ELF-1 (cell line): ENCODE measurements at regions not wholly inside any gene's neighbourhood (a gene's known extent, or its start where the extent isn't known, plus 50 kb on each side); places are given as distances from the start of the nearest gene placed in this dataset.

Experiments
- DNase-seq: peaks from one replicate; pipeline ENCODE4 v3.0.0-alpha.2; 2016; ENCODE audit warnings: low read depth, low spot score

DNA sequence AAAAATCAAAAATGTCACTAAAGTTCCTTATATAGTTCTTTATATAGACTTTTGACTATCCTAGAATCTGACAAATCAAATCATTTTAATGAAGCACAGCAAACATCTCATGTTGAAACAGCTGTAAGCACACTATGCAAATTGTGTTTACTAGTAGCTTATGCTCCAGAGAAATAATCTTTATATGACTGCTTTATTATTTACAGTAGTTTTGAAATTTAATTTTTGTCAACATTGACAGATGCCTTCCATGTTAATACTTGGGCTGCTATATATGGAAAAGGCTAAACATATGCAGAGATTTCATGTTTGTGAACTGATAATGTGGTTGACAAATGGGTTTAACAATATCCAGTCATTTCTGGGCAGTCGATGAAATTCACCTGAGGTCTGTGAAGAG lies 616.8 kb downstream of the TAFA4 start:
- no peak for DNase-seq

- DNase-seq = peak; percentile 32
Observed at GRCh38 chr3:68306571-68306970, 625.8 kb downstream of the TAFA4 start.

- no peak for DNase-seq
Observed at GRCh38 chr3:68295457-68295856, 636.9 kb downstream of the TAFA4 start.

GRCh38 chr3:68290333-68290732 lies 635.9 kb upstream of the SUCLG2 start:
- DNase-seq = no peak

DNA sequence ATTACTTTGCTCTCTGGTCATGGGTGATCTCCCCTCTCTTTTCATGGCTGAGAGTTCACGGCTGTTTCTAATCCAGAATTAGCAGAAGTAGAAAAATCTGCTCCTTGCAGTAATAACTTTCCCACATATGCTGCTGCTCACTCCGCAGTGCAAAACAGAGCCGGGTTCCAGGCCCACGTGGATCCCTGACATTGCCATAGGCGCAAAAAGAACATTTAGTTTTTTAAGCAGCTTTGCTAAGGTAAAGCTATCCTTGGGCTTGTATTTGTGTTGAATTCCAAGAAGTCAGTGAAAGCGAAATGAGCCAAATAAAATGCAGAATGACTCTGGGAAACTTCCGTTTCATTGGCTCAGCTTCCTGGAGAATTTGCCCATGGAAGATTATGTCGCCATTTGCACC lies 633.7 kb upstream of the SUCLG2 start:
- DNase-seq = no peak

DNA sequence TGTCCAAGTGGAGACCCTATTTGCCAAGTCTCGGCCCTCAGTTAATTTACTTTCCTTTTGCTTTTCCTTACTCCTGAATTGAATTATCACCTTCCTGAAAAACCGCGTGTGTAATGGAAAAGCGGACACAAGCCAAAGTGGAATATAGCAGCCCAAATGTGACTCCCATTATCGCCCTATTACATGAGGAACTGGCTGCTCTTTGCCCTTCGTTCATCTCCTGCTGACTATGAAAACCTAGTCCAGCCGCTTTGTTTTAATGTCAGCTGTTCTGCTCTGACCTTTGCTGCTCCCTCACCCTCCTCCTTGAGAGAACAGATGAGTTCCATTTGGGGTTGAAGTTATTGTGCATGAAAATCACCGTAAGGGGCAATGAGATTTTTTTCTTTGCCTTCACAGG lies 632.7 kb upstream of the SUCLG2 start:
- DNase-seq = no peak

DNA sequence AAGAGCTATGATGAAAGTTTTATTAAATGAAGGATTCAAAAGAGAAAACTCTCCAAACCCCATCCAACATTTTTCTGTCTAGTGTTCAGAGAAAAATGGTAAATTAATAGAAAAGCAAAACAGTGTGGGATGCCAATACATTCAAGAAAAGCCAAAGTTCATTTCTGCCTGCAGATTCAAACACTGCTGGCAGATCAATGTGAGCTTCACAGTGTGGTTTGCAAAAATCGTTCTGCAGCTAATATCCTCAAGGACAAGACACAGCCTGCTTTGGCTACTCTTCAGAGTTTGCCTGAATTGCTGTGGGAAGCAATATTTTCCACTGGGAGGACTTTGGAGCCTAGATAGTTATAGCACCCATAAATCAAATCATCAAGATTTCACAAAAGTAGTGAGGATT lies 619.9 kb upstream of the SUCLG2 start:
- no peak for DNase-seq

DNA sequence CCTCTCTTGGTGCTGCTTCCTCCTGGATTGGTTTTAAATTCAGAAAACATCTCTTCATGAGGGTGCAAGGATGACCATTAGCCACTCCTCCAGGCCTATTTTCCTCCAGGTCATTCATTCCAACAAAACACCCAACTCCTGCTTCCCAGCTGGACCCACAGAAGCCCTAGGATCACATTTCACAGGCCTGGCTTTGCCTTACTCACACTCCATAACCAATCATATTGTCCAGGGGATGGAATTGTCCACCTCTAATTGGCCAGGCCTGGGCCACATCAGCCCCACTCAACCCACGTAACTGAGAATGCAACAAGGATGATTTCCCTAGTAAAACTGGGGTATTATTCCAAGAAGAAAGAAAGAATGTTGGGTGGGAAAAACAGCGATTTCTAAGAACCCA lies 616.7 kb upstream of the SUCLG2 start:
- peak; percentile 1 for DNase-seq

GRCh38 chr3:68256635-68257223 lies 602.3 kb upstream of the SUCLG2 start:
- DNase-seq = peak; percentile 6

DNA sequence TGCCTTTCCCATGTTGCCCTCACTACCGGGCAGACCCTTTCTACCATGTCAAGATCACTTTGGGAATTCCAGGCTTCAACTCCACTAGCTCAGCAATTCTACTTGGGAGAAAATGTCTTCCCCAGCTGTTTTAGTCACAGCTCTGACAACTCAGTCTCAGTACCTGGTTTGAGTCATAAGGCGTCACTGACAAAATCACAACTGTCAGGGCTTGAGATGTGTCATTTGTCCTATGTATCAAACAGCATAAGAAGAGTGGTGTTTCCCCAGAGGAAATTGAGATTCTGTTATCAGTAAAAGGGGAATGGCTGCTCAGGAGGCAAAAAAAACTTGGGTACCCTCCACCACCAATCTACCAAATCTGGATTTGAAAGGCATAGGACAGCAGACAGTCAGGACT lies 594.9 kb upstream of the SUCLG2 start:
- DNase-seq = no peak

GRCh38 chr3:68242606-68243005 lies 588.2 kb upstream of the SUCLG2 start:
- no peak for DNase-seq

DNA sequence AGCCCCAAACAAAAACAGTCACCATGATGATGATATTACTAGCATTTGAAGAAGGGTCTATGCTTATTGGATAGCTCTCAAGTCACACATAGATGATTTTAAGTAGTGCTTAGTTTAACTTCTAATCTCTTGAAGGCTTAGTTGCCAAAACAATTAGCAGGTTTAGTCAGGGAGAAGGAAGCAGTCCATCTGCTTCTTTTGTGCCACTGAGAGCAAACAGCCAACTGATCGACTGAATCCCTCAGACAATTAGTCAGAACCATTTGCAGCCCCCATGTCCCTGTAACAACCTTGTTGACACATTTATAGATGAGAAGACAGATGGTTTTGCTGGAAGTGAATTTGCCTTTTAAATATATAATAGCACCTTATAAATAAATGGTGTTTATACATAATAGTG lies 585.1 kb upstream of the SUCLG2 start:
- DNase-seq = no peak

DNA sequence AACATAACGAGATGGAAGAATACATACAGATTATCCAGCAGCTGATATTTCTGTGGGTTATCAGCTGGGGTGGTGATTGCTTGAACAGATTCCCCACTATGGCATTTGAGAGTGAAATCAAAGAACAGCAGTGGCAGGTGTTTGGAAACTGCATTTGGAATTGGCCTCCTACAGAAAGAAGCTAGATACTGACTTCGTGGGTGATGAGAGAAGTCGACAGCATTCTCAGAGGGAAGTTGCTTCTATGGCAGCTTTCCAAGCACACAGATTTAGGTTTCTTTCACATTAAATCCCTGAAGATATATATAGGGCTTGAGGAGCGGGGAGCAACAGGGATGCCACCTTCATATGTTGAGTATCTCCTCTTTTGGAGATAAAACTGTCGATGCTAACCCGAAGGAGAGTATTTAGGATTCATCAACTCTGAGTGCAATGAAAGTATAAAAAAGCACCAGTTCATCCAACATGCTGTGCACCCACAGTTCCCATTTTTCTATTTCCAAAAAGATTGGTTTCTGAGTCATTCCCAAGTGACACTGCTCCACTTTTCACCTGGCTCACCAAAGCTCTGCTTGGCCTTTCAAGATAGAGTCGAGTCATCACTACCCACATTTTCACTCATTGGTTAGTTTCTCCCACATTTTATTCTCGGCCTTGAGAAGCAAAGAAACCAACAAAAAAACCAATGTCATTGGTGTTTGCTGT lies 579.8 kb upstream of the SUCLG2 start:
- no peak for DNase-seq

- DNase-seq = no peak
Observed at GRCh38 chr3:68228856-68229255, 574.4 kb upstream of the SUCLG2 start.

- DNase-seq = no peak
Observed at GRCh38 chr3:68220832-68221231, 566.4 kb upstream of the SUCLG2 start.

DNA sequence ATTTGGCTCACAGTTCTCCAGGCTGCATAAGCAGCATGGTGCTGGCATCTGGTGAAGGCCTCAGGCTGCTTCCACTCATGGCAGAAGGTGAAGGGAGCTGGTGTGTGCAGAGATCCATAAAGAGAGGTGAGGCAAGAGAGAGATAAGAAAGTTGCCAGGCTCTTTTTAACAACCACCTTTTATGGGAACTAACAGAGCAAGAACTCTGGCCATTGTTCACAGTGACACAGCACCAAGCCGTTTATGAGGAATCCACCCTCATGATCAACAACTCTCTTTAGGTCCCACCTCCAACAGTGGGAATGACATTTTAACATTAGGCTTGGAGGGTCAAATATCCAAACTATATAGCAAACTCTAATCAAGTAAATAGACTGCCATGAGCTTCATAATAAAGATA lies 557.2 kb upstream of the SUCLG2 start:
- DNase-seq = no peak

DNA sequence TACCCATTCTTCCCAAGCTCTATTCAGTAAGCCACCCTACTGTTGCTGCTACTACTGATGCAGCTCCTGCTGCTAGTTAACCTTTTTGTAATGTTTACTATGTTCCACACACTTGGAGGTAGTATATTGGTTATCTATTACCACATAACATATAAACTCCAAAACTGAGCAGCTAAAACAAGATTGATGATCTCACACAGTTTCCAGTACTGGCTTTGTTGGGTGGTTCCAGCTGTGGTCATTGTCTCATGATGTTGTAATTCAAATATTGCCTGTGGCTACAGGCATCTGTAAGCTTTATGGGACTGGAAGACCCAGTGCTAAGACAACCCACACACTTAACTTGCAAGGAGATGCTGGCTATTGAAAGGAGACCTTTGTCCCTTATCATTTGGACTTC lies 556.2 kb upstream of the SUCLG2 start:
- no peak for DNase-seq

GRCh38 chr3:68207327-68207726 lies 552.9 kb upstream of the SUCLG2 start:
- DNase-seq = no peak

DNA sequence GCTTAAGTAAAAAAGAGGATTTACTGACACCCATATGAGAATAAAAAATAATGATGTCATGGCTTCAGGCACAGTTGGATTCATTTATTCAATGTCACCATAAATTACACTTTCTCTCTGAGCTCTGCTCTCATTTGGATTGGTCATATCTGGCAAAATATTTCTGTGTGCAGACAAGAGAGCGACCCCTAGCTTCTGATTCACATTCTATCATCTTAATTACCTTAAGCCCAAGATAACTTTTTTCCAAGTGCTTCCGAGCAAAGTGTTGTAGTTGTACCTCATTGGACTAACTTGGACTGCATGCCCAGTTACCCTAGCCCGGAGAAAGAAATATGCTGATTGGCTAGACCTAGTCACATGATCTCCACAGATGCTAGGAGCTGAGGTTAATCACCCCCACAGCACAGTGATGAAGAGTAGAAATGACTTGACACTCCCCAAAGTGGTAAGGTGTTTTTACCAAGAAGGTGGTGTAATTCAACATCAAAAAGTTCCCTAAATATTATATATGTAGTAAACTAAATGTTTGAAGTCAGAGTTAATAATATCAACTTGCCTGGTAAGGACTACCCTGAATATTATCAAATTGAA lies 552.2 kb upstream of the SUCLG2 start:
- DNase-seq = no peak

- DNase-seq = no peak
Observed at GRCh38 chr3:68186733-68187132, 532.3 kb upstream of the SUCLG2 start.

- no peak for DNase-seq
Observed at GRCh38 chr3:68176600-68176999, 522.2 kb upstream of the SUCLG2 start.

DNA sequence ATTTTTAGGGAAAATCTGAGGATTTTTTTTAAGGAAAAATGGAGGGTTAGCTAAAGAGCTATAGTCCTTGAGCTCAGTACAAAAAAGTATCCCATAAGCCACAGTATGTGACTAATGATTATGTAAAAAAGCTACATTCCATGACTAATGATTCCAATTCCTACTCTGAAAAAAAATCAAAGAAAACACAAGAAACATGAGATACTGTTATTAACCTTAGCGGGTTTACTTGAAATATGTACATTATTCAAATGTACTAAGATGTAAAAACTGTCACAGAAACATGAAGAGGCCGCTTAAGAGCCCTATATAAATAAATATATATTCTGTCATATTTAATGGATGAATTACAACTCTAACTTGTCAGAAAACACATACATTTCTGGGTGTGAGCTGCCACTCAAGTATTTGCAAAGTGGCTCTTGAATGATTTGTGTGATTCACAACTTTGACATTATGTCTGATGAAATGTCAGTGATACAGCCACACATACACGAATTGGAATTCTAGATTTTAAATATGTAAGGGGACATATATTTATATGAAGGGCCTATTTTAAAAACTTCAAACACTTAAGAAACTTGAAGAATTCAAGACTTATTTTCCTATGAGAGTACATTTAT lies 518.7 kb upstream of the SUCLG2 start:
- DNase-seq = no peak

- DNase-seq = no peak
Observed at GRCh38 chr3:68172039-68172438, 517.6 kb upstream of the SUCLG2 start.
